Stimulated activated CD8-positive, alpha-beta memory T cell treated with anti-CD3 and anti-CD28 coated beads, Interleukin-2, amount 100 ng/mL, for 1 hour (primary cell): ENCODE measurements at regions not wholly inside any gene's neighbourhood (a gene's known extent, or its start where the extent isn't known, plus 50 kb on each side); places are given as distances from the start of the nearest gene placed in this dataset.

ENCODE experiments used
- DNase-seq, 2 donors: peaks; one replicate each; pipeline ENCODE4 v3.0.0-alpha.2; 2020; ENCODE audit warnings: low read depth in 2 of 2

DNA sequence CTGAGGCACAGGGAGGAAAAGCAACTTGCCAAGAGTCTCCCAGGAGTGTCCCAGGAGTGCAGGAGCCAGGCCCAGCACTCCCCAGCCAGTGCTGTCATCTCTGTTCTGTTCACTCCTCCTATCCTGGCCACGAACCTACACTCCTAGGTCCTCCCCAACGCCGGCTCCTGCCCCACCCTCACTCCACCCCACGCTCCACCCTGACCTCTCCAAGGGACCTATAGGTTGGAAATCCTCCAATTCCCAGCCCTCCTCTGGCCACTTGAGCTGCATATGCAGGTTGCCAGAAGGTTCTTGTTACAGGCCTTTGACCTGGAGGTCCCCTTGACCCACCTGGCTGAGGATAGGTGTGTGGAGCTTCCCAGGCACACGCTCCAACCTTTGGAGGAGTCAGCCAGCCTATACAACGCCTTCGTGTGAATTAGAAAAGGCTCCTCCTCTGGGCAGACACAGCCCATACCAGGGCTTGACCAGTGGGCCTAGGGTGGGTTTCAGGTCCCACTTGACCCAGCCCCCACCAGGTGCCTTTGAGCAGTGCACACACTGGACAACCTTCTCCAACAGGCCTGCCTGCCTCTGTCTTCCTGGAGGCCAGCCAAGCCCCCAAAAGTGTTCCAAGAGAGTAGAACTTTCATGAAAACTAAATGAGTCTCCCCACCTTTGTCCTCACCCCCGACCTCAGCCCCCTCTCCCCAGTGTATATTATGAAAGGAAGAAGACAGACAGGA, 167.2 kb upstream of the TLE3 start:
- no peak for DNase-seq

DNA sequence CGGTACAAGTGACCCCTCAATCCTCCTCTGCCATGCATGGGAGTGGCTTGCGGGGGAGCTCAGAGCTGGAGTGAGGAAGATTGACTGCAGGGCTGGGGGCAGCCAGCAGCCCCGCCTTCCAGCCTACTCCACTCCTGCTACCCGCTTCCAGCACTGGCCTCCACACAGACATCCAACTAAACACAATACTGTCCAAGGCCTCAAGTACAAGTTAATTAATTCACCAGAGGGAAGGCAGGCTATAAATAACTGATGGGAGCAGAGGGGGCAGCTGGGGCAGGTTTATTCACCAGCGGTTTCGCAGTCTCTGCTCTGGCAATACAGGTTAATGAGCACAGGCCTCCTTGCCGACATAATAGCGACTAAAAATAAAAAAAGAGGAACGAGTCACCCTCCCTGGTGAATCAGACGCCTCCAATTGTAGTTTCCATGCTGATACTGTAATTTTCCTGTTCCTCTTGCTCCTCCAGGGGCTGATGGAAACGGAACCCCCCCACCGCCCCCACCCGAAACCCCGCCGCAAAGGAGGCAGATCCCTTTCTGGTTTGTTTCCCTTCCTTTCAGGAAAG, 166.4 kb upstream of the TLE3 start:
- no peak for DNase-seq

GRCh38 chr15:70262591-70263274, 165.0 kb upstream of the TLE3 start:
- DNase-seq, result no peak

DNA sequence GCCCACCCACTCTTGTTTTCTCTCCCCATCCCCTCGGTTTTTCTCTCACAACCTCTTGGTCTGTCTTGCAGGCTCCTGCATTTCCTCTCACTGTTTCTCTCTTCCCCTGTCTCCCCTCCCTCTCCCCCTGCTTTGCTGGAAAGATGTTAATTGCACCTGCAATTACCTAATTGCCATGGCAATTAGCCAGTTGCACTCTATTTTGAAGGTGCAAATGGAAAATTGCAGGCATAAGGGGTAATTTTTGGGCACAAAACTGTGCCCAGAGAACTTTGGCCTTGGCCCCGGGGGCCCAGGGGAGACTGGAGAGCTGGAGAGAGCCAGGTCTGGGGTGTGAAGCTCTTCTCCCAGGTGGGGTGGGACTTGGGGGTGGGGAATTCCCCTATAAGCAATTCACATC, 164.5 kb upstream of the TLE3 start:
- DNase-seq, result no peak

- DNase-seq, result no peak
Measured at GRCh38 chr15:70261083-70261482, 163.4 kb upstream of the TLE3 start.

DNA sequence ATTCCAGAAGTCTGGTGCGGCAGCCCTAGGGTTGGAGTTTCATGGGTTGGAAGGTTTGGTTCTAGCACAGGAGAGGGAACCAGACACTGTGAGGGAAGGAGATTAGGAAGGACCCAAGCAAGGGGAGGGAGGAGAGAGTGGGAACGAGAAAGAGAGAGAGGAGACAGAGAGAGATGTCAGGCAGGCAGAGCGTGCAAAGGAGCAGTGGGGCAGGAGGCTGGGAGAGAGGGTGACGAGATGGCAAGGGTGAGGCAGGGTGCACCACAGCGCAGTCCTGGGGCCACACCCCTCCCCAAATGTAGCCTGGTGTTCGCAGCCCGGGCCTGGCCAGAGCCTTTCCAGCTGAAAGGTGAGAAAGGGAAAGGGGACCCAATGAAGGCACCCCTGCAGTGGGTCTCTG, 162.9 kb upstream of the TLE3 start:
- no peak for DNase-seq

DNA sequence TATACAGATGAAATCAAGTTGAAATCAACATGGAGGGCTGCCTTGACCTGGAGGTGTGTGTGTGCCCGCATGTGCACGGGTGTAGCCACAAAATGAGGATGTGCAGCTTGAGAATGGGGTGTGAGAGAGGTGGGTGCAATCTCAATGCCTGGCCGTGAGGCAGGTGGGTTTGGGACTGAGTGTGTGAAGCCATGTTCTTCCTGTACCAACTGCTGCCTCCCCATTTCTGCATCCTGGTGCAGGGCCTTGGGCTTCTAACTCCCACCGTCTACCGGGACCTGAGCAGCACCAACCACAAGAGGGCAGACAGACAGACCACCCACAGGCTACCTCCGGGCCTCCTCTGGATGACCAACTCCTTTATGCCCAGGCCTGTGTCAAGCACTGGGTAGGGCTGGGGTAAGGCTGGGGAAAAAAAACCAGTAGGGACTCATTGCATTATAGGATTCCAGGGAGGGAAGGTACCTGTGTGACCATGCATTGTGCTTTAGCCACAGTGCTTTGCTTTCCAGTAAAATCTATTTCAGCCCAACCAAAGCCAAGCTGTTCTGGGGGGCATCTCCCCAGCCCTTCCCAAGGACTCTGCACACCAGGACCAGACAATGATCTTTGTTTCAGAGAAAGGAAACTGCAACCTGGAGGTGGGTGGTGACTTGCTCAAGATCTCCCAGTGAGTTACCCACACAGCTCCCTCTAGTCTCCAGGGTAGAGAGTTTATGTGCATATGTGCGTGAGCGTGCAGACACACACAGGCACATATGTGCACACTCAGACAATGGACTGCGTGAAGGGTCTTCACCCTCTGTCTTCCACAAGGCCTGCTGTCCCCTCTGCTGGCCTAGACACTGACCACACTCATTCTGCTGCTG, 162.2 kb upstream of the TLE3 start:
- no peak for DNase-seq

DNA sequence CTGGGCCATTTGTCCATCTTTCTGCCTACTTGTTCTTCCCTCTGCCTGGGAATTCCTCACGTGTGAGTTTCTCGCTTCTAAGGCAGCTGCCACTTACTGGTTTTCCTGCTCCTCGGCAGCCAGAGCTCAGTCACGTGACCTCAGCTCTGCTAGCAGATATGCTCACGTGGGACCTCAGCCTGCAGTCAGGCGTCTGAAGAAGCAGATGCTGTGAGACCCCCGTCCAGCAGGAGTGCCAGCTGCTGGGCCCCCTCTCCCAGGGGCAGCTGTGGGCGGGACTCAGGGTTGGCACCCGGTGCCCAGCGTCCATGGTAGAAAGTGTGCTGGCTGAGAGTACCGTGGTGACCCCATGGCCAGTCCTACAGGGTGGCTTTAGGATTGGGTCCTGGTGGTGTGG, 161.3 kb upstream of the TLE3 start:
- DNase-seq, result peak in 1 of 2 donors; percentile 20

- peak; percentile 24 to 39 for DNase-seq
Measured at GRCh38 chr15:70258369-70259027, 160.8 kb upstream of the TLE3 start.

GRCh38 chr15:70257573-70258248, 160.0 kb upstream of the TLE3 start:
- no peak for DNase-seq

- no peak for DNase-seq
Measured at GRCh38 chr15:70257047-70257446, 159.3 kb upstream of the TLE3 start.

- no peak for DNase-seq
Measured at GRCh38 chr15:70254311-70254869, 156.7 kb upstream of the TLE3 start.

GRCh38 chr15:70253461-70254156, 155.9 kb upstream of the TLE3 start:
- no peak for DNase-seq

- no peak for DNase-seq
Measured at GRCh38 chr15:70252951-70253320, 155.2 kb upstream of the TLE3 start.

GRCh38 chr15:70252056-70252950, 154.6 kb upstream of the TLE3 start:
- DNase-seq, result no peak

DNA sequence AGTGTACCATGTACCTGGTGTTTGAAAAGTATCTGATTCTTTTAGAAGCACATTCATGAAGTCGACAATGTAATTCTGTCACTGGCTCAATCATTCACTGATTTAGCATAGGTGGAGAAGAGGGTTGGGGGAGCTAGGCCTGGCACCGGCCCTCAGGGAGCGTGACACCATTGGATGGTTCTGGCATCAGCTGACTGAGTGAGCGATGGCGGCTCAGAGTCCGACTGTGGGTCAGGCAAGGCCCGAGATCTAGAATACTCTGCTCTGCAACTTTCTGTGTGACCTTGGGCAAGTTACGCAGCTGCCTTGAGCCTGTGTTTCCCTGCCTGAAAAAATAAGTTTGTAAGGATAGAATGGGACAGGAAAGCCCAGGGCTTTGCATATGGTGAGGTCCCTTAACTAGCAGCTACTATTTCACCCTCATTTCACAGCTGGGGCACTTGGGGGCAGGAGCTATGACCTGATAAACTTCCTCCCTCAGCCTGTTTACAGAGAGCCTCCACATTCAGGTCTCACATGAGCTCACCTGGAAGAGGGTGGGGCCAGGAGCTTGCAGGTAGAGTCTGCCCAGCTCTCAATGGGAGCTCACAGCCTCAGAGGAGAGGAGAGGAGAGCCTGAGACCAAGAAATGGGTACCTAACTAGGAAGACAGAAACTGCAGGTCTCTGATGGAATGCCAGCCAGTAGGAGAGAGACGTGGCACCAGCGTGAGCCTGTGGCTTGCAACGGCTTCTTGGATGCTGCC, 153.7 kb upstream of the TLE3 start:
- DNase-seq, result no peak

- DNase-seq, result no peak
Measured at GRCh38 chr15:70250208-70251201, 152.8 kb upstream of the TLE3 start.
